ENCODE measurements at regions not wholly inside any gene's neighbourhood (a gene's known extent, or its start where the extent isn't known, plus 50 kb on each side); places are given as distances from the start of the nearest gene placed in this dataset.

- FAIRE-seq (no peak), DNase-seq (ENCODE audit: low read depth in 1 of 2, low spot score in 2 of 2) (no peak)
- H2AK5ac ChIP-seq (ENCODE audit: low read depth, low read length): no peak overlapping the region
- H3K23ac ChIP-seq (ENCODE audit: insufficient read length): no peak overlapping the region
- H3K4ac ChIP-seq (replicated peaks; ENCODE audit: insufficient read length, low read depth, low read length): no peak overlapping the region
- no peak overlapping the region for H3K27ac ChIP-seq (ENCODE audit: low read depth, low read length)
- no peak overlapping the region for H2BK120ac ChIP-seq (replicated peaks; ENCODE audit: low read depth, low read length)
- H3K18ac ChIP-seq (ENCODE audit: extremely low read depth, low read length): no peak overlapping the region
- no peaks in the 10 kb centered on the region for H3K4me1 ChIP-seq (replicated peaks in 1 of 4; ENCODE audit: control insufficient read depth in 3 of 4, insufficient read depth in 4 of 4, low read length in 3 of 4)
- no peak overlapping the region for H2BK15ac ChIP-seq (ENCODE audit: low read length)
- no peak overlapping the region for H3K4me3 ChIP-seq (ENCODE audit: extremely low read depth in 1 of 4, insufficient read depth in 2 of 4, low read depth in 3 of 4, low read length in 4 of 4)
- H2BK5ac ChIP-seq (ENCODE audit: low read depth, low read length): no peak overlapping the region
- TF ChIP-seq BRCA1 (IDR thresholded peaks at IDR 0.05; ENCODE audit: low read depth, low read length): no peak
- TF ChIP-seq CHD1 (IDR thresholded peaks at IDR 0.05; ENCODE audit: low read depth, low read length): no peak
- no peak for TF ChIP-seq TBP (IDR thresholded peaks at IDR 0.05; ENCODE audit: low read depth, low read length)
- no peak for TF ChIP-seq MAX (IDR thresholded peaks at IDR 0.05)
- no peak for TF ChIP-seq JUND (IDR thresholded peaks at IDR 0.05; ENCODE audit: low read length)
- no peak for TF ChIP-seq TAF1 (IDR thresholded peaks at IDR 0.05; ENCODE audit: low read depth, low read length)
- no peak for TF ChIP-seq EP300 (IDR thresholded peaks at IDR 0.05; ENCODE audit: borderline replicate concordance in 1 of 2, low read depth in 2 of 2, low read length in 2 of 2)
- no peak for TF ChIP-seq RNF2 (IDR thresholded peaks at IDR 0.05; ENCODE audit: borderline replicate concordance, low read depth, low read length, missing control alignments, poor library complexity, severe bottlenecking)
- TF ChIP-seq MAFK (IDR thresholded peaks at IDR 0.05; ENCODE audit: low read depth, low read length): no peak
- no peak for TF ChIP-seq NRF1 (IDR thresholded peaks at IDR 0.05; ENCODE audit: low read depth, low read length)
- TF ChIP-seq E2F6 (IDR thresholded peaks at IDR 0.05): no peak
- no peak for TF ChIP-seq TAF7 (optimal IDR thresholded peaks at IDR 0.05; ENCODE audit: borderline replicate concordance, low read depth, low read length)
- no peak for TF ChIP-seq TCF12 (IDR thresholded peaks at IDR 0.05; ENCODE audit: low read depth, low read length)
- no peak for TF ChIP-seq CHD2 (IDR thresholded peaks at IDR 0.05; ENCODE audit: low read length)
- TF ChIP-seq CBX5 (IDR thresholded peaks at IDR 0.05; ENCODE audit: low read depth, low read length): no peak
- H3K36me3 ChIP-seq (ENCODE audit: control insufficient read depth in 2 of 4, insufficient read depth in 4 of 4, low read length in 3 of 4): no peaks in the 10 kb centered on the region
- H3K23me2 ChIP-seq (ENCODE audit: low read depth, low read length): no peaks in the 10 kb centered on the region
- H3K79me1 ChIP-seq (ENCODE audit: low read depth, low read length): no peaks in the 10 kb centered on the region
- no peaks in the 10 kb centered on the region for H3K79me2 ChIP-seq (ENCODE audit: control insufficient read depth in 1 of 2, insufficient read depth in 2 of 2, low read length in 2 of 2)
- no peaks in the 10 kb centered on the region for H4K20me1 ChIP-seq (replicated peaks in 1 of 2; ENCODE audit: control insufficient read depth in 1 of 2, insufficient read depth in 2 of 2, low read length in 2 of 2)
- no peaks in the 10 kb centered on the region for H3K9me3 ChIP-seq (ENCODE audit: insufficient read depth in 2 of 2, low read depth in 1 of 2, low read length in 1 of 2)
- H3K56ac ChIP-seq (replicated peaks; ENCODE audit: insufficient read length, low read depth, low read length): no peak overlapping the region
- H2BK20ac ChIP-seq (ENCODE audit: low read length): no peak overlapping the region
- H4K91ac ChIP-seq (replicated peaks; ENCODE audit: insufficient read length, low read length): no peak overlapping the region
- H2BK12ac ChIP-seq (ENCODE audit: low read depth, low read length): no peak overlapping the region
- no peak overlapping the region for H4K8ac ChIP-seq (ENCODE audit: extremely low read depth, insufficient read depth, low read length)
- no peak overlapping the region for H3K4me2 ChIP-seq (ENCODE audit: insufficient read depth in 1 of 2, low read depth in 2 of 2, low read length in 2 of 2)
- H2AFZ ChIP-seq (ENCODE audit: low read length): no peak overlapping the region
- no peak overlapping the region for H3K14ac ChIP-seq (ENCODE audit: insufficient read length)
- H4K5ac ChIP-seq (ENCODE audit: insufficient read length, low read depth, low read length): no peak overlapping the region
- ChIA-PET CTCF (ENCODE audit: partially characterized antibody) (interaction anchor here (0.5 to 1.6 kb wide), 2 partner anchors 11 to 514 kb away, joined by 3 read pairs; no protein-coding TSS in a partner anchor), POLR2A (ENCODE audit: partially characterized antibody) (no interaction called here)
- no peak overlapping the region for H3K9ac ChIP-seq (replicated peaks in 1 of 4; ENCODE audit: extremely low read depth in 1 of 4, low read depth in 3 of 4, low read length in 3 of 4)
- 89% methylated on average over 5 of the region's 5 CpGs; no CpG with 5 or more reads in 1 of the 2 experiments for WGBS, 2 experiments (ENCODE audit: extremely low coverage in 1 of 2, insufficient coverage in 1 of 2, insufficient read length in 1 of 2, insufficient replicate concordance in 2 of 2, low coverage in 1 of 2, low lambda C conversion rate in 2 of 2, missing lambda C conversion rate in 1 of 2)
- H3K27me3 ChIP-seq (replicated peaks in 1 of 4; ENCODE audit: control insufficient read depth in 3 of 4, extremely low read depth in 1 of 4, insufficient read depth in 3 of 4, low read length in 3 of 4): no peaks in the 10 kb centered on the region
These were observed 84.1 kb downstream of the AIPL1 start for GRCh38 chr17:6350806-6351205.

Measured in H1 (cell line).